IgD-negative memory B cell (primary cell): ENCODE measurements at regions not wholly inside any gene's neighbourhood (a gene's known extent, or its start where the extent isn't known, plus 50 kb on each side); places are given as distances from the start of the nearest gene placed in this dataset.

Experiments
- H3K27ac Mint-ChIP-seq, 3 donors: one replicate each; pipeline ENCODE4 v1.8.0; 2020 to 2022; ENCODE audit warnings: mild to moderate bottlenecking in 3 of 3, mixed read lengths in 3 of 3, moderate library complexity in 1 of 3
- H3K27me3 Mint-ChIP-seq: one replicate; pipeline ENCODE4 v1.8.0; 2021; ENCODE audit warnings: mixed read lengths
- H3K36me3 Mint-ChIP-seq: one replicate; pipeline ENCODE4 v1.8.0; 2020; ENCODE audit warnings: mild to moderate bottlenecking, mixed read lengths
- H3K4me1 Mint-ChIP-seq, 3 donors: one replicate each; pipeline ENCODE4 v1.8.0; 2020 to 2022; ENCODE audit warnings: mixed read lengths in 3 of 3, mild to moderate bottlenecking in 1 of 3
- H3K4me3 Mint-ChIP-seq, 4 donors: one replicate each; pipeline ENCODE4 v1.8.0; 2020 to 2022; ENCODE audit warnings: mild to moderate bottlenecking in 4 of 4, mixed read lengths in 4 of 4, moderate library complexity in 3 of 4
- H3K9me3 Mint-ChIP-seq, 3 donors: one replicate each; pipeline ENCODE4 v1.8.0; 2020 to 2021; ENCODE audit warnings: mixed read lengths in 3 of 3, mild to moderate bottlenecking in 1 of 3

DNA sequence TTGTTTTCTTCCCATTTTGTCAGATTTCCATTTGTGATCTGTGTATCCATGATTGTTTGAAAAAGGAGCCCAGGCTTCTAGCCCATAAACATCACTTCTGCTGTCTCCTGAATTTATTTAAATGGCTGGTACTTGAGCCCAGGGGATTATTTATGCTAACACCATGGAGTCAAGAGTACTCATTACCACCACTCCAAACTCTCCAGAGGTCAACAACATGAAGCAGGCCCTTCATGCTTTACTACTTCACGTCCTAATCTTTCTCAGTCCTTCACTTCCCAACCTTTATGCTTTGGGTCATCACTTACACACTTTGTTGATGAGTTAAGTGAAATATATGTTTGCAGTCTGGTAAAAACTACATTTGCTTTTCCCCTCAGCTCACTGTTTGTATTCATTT, 247.8 kb downstream of the BMP2 start:
- Mint-ChIP-seq H3K4me3 (no peak overlapping the region), H3K27me3 (no peaks in the 10 kb centered on the region), H3K4me1 (no peaks in the 10 kb centered on the region), H3K27ac (no peak overlapping the region), H3K9me3 (peaks cover 3 to 6% (median 3%) of the 10 kb centered on the region in 3 donors), H3K36me3 (no peaks in the 10 kb centered on the region)

DNA sequence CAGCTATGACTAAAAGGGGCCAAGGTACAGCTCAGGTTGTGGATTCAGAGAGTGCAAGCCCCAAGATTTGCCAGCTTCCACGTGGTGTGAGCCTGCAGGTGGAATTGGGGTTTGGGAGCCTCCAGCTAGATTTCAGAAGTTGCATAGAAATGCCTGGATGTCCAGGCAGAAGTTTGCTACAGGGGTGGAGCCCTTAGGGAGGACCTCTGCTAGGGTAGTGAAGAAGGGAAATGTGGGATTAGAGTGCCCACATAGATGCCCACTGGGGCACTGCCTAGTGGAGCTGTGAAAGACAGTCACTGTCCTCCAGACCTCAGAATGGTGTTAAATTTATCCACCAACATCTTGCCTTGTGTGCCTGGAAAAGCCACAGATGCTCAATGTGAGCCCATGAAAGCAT, 255.1 kb downstream of the BMP2 start:
- H3K27me3 Mint-ChIP-seq: no peaks in the 10 kb centered on the region
- H3K4me1 Mint-ChIP-seq: no peaks in the 10 kb centered on the region
- no peak overlapping the region for H3K4me3 Mint-ChIP-seq
- no peaks in the 10 kb centered on the region for H3K36me3 Mint-ChIP-seq
- H3K27ac Mint-ChIP-seq: no peak overlapping the region
- H3K9me3 Mint-ChIP-seq: peaks cover 11 to 14% (median 13%) of the 10 kb centered on the region in 3 donors

DNA sequence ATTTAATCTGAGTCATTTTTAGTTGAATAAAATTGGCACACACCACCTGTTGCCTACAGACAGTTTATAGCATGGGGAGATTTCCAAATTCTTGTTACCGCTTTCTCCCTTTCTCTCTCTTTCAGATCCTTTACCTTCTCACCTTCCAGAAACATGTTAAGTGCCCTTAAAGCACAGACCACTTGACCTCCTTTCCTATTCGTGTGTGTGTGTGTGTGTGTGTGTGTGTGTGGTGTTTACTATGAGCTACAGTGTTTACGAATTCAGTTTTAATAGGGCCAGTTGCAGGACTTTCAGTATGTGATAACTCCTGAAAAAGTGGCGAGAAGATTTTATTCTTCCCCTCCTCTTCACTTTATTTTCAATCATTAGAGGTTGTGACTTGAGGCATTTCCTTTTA, 258.1 kb downstream of the BMP2 start:
- Mint-ChIP-seq H3K27ac (no peak overlapping the region), H3K27me3 (no peaks in the 10 kb centered on the region), H3K9me3 (peaks cover 10 to 11% (median 11%) of the 10 kb centered on the region in 3 donors), H3K4me1 (no peaks in the 10 kb centered on the region), H3K4me3 (peak overlapping the region in 1 of 4 donors; percentile 41), H3K36me3 (no peaks in the 10 kb centered on the region)

DNA sequence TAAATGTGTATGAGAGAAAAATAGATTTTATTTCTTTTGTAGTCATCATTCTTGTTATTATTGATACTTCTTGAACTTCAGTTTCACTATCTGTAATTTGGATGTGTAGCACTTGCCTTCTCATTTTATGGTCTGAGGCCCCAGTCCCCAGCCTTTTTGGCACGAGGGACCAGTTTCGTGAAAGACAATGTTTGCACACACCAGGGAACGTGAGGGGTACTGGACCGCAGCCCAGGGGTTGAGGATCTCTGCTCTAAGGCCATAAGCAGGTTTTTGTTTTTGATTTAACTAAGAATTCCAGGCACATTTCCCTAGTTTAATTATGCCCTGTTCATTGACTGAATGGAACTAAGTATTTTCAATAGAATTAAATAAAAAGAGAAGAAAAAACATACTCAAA, 261.5 kb downstream of the BMP2 start:
- H3K9me3 Mint-ChIP-seq: peaks cover 3 to 6% (median 4%) of the 10 kb centered on the region in 3 donors
- no peaks in the 10 kb centered on the region for H3K36me3 Mint-ChIP-seq
- H3K4me1 Mint-ChIP-seq: no peaks in the 10 kb centered on the region
- H3K4me3 Mint-ChIP-seq: no peak overlapping the region
- H3K27ac Mint-ChIP-seq: no peak overlapping the region
- no peaks in the 10 kb centered on the region for H3K27me3 Mint-ChIP-seq

DNA sequence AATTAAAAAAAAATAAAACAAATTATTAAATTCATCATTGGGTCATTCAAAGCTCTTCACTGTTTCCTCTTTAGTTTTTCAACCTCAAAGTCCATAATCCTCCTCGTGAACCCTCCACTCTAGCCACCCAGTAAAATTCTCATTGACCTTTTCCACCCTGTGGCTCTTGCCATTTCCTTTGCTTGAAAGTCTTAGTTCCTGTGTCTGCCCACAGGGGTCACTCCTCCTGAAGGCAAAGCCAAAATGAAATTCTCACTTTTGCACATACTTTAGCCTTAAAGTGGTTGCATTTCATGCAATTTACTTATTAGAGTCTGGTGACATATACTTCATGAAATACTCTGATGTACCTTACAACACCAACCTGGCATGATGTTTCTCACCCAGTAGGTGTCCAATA, 263.7 kb downstream of the BMP2 start:
- Mint-ChIP-seq H3K4me1 (no peaks in the 10 kb centered on the region), H3K27me3 (no peaks in the 10 kb centered on the region)

DNA sequence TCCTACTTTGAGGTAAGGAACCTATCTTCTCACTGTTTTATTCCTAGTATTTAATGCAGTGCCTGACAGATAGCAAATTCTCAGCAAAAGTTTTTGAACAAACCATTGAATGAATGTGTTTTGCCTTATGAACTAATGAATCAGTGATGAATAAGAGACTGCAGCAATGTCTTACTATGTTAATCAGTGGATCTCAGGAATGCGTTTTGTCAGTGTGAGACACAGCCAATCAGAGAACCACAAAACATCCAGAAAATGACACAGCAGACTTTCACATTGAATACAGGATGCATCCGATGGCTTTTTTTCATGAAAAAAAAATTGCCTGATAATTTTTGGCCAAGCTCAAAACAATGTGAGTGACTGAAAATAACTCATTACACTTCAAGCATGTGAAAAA, 270.5 kb downstream of the BMP2 start:
- peaks cover 0 to 1% (median 0%) of the 10 kb centered on the region in 3 donors for H3K4me1 Mint-ChIP-seq
- H3K4me3 Mint-ChIP-seq: no peak overlapping the region
- peaks cover 0 to 17% (median 3%) of the 10 kb centered on the region in 3 donors for H3K9me3 Mint-ChIP-seq
- no peaks in the 10 kb centered on the region for H3K27me3 Mint-ChIP-seq
- H3K36me3 Mint-ChIP-seq: no peaks in the 10 kb centered on the region
- no peak overlapping the region for H3K27ac Mint-ChIP-seq

More for the DNA sequence above, 263.7 kb downstream of the BMP2 start:
- Mint-ChIP-seq H3K9me3 (peaks cover 0 to 12% (median 3%) of the 10 kb centered on the region in 3 donors), H3K36me3 (no peaks in the 10 kb centered on the region), H3K4me3 (no peak overlapping the region), H3K27ac (no peak overlapping the region)

DNA sequence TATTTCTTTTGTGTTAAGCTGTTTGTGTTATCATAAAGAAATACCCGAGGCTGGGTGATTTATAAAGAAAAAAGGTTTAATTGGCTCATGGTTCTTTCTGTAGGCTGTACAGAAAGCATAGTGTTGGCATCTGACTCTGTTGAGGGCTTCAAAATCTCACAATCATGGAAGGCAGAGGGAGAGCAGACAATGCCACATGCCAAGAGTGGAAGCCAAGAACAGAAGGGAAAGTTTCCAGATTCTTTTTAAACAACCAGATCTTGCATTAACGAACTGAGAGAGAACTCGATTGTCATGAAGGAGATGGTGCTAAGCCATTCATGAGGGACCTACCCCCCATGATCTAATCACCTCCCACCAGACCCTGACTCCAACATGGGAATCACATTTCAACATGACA, 290.1 kb downstream of the BMP2 start:
- H3K9me3 Mint-ChIP-seq: peaks cover 4 to 5% (median 5%) of the 10 kb centered on the region in 3 donors
- no peaks in the 10 kb centered on the region for H3K27me3 Mint-ChIP-seq
- no peak overlapping the region for H3K27ac Mint-ChIP-seq
- H3K4me1 Mint-ChIP-seq: no peaks in the 10 kb centered on the region
- H3K4me3 Mint-ChIP-seq: no peak overlapping the region
- H3K36me3 Mint-ChIP-seq: no peaks in the 10 kb centered on the region

DNA sequence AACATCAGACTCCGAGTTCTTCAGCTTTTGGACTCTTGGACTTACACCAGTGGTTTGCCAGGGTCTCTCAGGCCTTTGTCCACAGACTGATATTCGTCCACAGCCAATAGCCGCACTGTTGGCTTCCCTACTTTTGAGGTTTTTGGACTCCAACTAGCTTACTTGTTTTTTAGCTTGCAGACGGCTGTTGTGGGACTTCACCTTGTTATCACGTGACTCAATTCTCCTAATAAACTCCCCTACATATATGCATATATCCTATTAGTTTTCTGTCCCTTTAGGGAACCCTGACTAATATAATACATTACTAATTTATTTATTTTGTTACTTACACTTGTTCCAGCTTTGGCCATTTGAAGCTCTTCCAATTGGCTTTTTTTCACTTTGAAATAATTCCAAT, 311.3 kb downstream of the BMP2 start:
- peaks cover 0 to 5% (median 5%) of the 10 kb centered on the region in 3 donors for H3K9me3 Mint-ChIP-seq
- H3K4me1 Mint-ChIP-seq: no peaks in the 10 kb centered on the region
- H3K27ac Mint-ChIP-seq: no peak overlapping the region
- H3K4me3 Mint-ChIP-seq: no peak overlapping the region
- H3K27me3 Mint-ChIP-seq: no peaks in the 10 kb centered on the region
- no peaks in the 10 kb centered on the region for H3K36me3 Mint-ChIP-seq

DNA sequence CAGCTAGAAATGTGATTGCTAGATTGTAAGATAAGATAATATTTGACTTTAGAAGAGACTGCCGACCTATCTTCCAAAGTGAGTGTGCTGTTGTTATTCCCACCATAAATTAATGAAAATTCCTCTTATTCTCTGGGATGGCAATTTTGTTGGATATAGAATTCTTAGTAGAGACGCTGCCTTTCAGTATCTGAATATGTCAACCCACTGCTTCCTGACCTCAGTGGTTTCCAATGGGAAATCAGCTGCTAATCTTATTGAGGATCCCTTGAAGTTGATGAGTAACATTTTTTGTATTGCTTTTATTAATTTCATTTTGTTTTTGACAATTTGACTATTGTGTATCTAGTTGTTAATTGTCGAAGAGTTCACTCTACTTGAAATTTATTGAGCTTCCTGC, 313.0 kb downstream of the BMP2 start:
- Mint-ChIP-seq H3K9me3 (peaks cover 2 to 5% (median 4%) of the 10 kb centered on the region in 3 donors), H3K36me3 (no peaks in the 10 kb centered on the region), H3K4me1 (no peaks in the 10 kb centered on the region), H3K27me3 (no peaks in the 10 kb centered on the region), H3K27ac (no peak overlapping the region), H3K4me3 (no peak overlapping the region)

DNA sequence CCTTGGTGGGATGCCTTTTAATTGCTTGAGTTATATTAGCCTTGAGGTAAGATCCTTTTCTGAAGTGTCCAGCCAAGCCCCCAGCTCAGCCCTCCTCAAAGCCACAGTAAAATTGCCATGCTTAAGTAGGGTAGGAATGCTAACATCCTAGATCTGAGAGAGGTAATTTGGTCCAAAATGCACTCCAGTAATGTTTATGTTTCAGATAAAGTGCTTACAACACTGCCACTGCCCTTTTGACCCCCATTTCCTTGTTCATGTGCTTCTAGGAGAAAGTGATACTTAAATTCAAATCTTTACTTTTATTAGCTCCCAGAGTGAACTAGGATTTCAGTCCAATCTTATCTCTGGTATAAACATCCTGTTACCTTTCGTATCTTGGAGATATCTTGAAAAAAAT, 318.0 kb downstream of the BMP2 start:
- Mint-ChIP-seq H3K27ac (no peak overlapping the region), H3K4me1 (peaks cover 0 to 2% (median 0%) of the 10 kb centered on the region in 3 donors), H3K36me3 (no peaks in the 10 kb centered on the region), H3K27me3 (no peaks in the 10 kb centered on the region), H3K9me3 (peaks cover 4 to 9% (median 4%) of the 10 kb centered on the region in 3 donors), H3K4me3 (no peak overlapping the region)

DNA sequence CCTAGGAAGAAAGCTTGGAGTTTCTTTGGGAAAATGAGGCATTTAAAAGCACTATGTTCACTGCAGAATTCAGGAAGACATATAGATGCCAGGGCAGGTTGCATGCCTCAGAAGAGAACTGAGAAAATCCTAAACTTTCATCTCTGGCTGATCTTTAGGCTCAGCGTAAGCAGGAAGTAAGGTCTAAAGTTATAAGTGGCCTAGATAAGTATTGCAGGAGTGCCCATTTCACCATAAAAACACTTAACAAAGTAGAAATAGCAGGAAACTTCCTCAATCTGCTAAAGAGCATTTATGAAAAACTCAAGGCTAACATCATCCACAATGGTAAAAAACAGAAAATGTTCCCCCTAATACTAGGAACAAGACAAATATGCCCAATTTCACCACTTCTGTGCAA, 320.3 kb downstream of the BMP2 start:
- peaks cover 4 to 13% (median 5%) of the 10 kb centered on the region in 3 donors for H3K9me3 Mint-ChIP-seq
- H3K27me3 Mint-ChIP-seq: no peaks in the 10 kb centered on the region
- H3K4me3 Mint-ChIP-seq: no peak overlapping the region
- no peaks in the 10 kb centered on the region for H3K36me3 Mint-ChIP-seq
- no peak overlapping the region for H3K27ac Mint-ChIP-seq
- H3K4me1 Mint-ChIP-seq: peaks cover 0 to 2% (median 0%) of the 10 kb centered on the region in 3 donors

DNA sequence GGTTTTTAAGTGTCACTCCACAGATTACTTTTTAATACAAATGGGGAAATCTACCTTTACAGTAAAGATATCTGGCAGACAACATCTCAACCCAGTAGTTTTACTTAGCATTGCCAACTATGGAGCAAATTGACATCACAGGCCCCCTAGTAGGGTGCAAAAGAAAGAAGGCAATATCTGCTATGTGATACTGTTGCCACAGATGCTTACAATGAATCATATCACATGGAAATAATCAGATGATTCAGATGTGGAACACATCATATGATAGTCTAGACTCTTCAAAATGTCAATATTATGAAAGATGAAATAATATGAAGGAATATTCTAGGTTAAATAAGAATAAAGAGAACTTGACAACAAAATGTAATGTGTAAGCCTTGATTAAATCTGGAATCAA, 322.5 kb downstream of the BMP2 start:
- no peak overlapping the region for H3K27ac Mint-ChIP-seq
- H3K9me3 Mint-ChIP-seq: peaks cover 3 to 10% (median 6%) of the 10 kb centered on the region in 3 donors
- no peak overlapping the region for H3K4me3 Mint-ChIP-seq
- no peaks in the 10 kb centered on the region for H3K27me3 Mint-ChIP-seq
- H3K4me1 Mint-ChIP-seq: peaks cover 0 to 2% (median 0%) of the 10 kb centered on the region in 3 donors
- no peaks in the 10 kb centered on the region for H3K36me3 Mint-ChIP-seq

DNA sequence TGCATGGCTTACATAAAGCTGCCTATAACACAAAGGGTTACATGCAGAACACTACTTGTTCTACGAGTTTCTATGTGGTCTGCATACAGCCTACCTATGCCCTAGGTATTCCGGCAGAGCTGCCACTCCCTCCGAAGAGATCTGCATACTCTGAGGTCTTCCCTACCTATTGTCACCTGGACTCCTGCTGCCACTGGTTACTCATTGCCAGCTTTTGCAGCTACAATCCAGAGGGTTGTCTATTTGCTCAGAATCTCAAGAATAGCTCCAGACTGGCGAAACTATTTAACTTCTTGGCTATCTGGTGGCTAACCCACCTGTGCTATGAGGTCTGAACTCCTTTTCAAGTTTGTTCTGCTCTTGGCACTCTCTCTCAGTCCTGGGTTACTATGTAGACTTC, 323.3 kb downstream of the BMP2 start:
- H3K4me3 Mint-ChIP-seq: no peak overlapping the region
- H3K27ac Mint-ChIP-seq: no peak overlapping the region
- H3K9me3 Mint-ChIP-seq: peaks cover 3 to 10% (median 6%) of the 10 kb centered on the region in 3 donors
- H3K27me3 Mint-ChIP-seq: no peaks in the 10 kb centered on the region
- H3K4me1 Mint-ChIP-seq: peaks cover 0 to 2% (median 0%) of the 10 kb centered on the region in 3 donors
- H3K36me3 Mint-ChIP-seq: no peaks in the 10 kb centered on the region

DNA sequence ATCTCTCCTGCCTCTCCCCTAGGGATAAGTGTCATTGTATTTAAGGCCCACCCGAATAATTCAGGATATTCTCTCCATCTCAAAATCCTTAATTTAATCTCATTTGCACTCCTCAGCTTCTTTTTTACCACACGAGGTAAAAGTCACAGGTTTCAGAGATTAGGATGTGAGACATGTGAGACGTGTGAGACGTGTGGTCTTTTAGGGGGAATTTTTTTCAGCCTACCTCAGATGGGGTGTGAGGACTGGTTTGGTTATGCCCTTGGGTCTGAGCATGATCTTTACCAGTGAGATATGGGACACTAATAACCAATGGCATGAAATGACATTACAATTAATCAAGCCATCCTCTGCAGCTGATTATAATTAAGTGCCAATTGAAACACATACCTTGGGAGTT, 324.2 kb downstream of the BMP2 start:
- H3K27ac Mint-ChIP-seq: no peak overlapping the region
- no peaks in the 10 kb centered on the region for H3K36me3 Mint-ChIP-seq
- no peak overlapping the region for H3K4me3 Mint-ChIP-seq
- H3K9me3 Mint-ChIP-seq: peaks cover 3 to 8% (median 6%) of the 10 kb centered on the region in 3 donors
- no peaks in the 10 kb centered on the region for H3K27me3 Mint-ChIP-seq
- peaks cover 0 to 2% (median 0%) of the 10 kb centered on the region in 3 donors for H3K4me1 Mint-ChIP-seq

DNA sequence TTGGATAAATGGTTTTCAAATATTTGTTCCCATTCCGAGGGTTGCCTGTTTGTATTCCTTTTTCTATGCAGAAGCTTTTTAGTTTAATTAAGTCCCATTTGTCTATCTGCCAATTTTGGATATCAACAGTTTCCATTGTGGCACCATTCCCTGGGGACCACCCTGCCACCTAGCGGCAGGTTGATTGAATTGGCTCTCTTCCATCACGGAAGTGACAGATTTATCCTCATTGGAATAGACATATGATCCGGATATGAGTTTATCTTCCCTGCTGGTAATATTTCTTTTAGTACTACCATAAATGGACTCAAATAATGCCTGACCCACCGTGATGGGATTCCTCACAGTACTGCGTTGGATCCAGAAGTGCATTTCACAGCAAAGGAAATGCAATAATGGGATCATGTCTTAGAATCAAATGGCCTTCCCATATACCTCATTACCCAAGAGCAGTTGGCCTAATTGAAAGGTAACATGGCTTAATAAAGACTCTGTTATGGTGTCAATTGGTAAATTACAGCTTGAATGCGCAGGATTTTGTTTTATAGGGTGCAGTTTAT, 327.0 kb downstream of the BMP2 start:
- H3K9me3 Mint-ChIP-seq: peaks cover 1 to 12% (median 8%) of the 10 kb centered on the region in 3 donors
- H3K36me3 Mint-ChIP-seq: no peaks in the 10 kb centered on the region
- no peaks in the 10 kb centered on the region for H3K27me3 Mint-ChIP-seq
- no peaks in the 10 kb centered on the region for H3K4me1 Mint-ChIP-seq
- no peak overlapping the region for H3K4me3 Mint-ChIP-seq
- H3K27ac Mint-ChIP-seq: no peak overlapping the region

DNA sequence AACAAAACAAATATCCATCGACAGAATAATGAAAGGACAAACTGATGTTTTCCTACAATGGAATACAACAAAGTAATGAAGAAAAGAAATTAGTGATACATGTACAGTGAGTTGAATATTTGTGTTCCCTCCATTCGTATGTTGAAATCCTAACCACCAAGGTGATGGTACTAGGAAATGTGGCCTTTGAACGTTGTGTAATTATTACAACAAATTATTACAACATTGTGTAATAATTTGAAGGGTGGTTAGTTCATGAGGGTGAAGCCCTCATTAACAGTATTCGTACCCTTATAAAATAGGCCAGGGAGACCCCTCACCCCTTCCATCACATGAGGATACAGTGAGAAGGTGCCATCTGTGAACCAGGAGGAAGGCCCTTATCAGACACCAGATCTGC, 339.4 kb downstream of the BMP2 start:
- H3K4me3 Mint-ChIP-seq: no peak overlapping the region
- peaks cover 1% of the 10 kb centered on the region for H3K36me3 Mint-ChIP-seq
- H3K27me3 Mint-ChIP-seq: no peaks in the 10 kb centered on the region
- H3K4me1 Mint-ChIP-seq: no peaks in the 10 kb centered on the region
- no peak overlapping the region for H3K27ac Mint-ChIP-seq
- H3K9me3 Mint-ChIP-seq: peaks cover 0 to 8% (median 2%) of the 10 kb centered on the region in 3 donors
